ENCODE measurements at regions not wholly inside any gene's neighbourhood (a gene's known extent, or its start where the extent isn't known, plus 50 kb on each side); places are given as distances from the start of the nearest gene placed in this dataset.

- no peak overlapping the region for H3K4me3 Mint-ChIP-seq
- ATAC-seq (ENCODE audit: low read depth) (no peak), DNase-seq (ENCODE audit: low spot score in 2 of 2) (no peak)
- H3K4me1 Mint-ChIP-seq, result no peaks in the 10 kb centered on the region
- H3K9me3 Mint-ChIP-seq, result peaks cover 8% of the 10 kb centered on the region
- no peaks in the 10 kb centered on the region for H3K27me3 Mint-ChIP-seq
- H3K27ac Mint-ChIP-seq, result no peak overlapping the region
- peaks cover 3% of the 10 kb centered on the region for H3K36me3 Mint-ChIP-seq
These were observed 69.3 kb upstream of the DAB2 start for GRCh38 chr5:39494107-39494510.

DNA sequence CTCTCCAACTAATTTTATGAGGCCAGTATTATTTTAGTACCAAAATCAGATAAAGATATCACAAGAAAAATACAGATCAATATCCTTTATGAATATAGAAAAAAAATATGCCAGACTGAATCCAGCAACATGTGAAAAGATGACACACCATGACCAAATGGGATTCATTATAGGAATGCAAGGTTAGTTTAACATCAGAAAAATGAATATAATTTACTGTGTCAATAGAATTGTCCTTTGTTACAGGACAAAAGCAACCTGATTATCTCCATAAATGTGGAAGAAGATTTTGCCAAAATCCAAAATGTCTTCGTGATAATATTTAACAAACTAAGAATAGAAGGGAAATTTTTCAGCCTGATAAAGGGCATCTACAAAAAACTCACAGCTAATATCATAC, 66.4 kb upstream of the DAB2 start:
- peaks cover 3% of the 10 kb centered on the region for H3K36me3 Mint-ChIP-seq
- H3K9me3 Mint-ChIP-seq, result peaks cover 8% of the 10 kb centered on the region
- DNase-seq (ENCODE audit: low spot score in 2 of 2), result no peak
- no peaks in the 10 kb centered on the region for H3K27me3 Mint-ChIP-seq
- no peak overlapping the region for H3K27ac Mint-ChIP-seq
- no peaks in the 10 kb centered on the region for H3K4me1 Mint-ChIP-seq
- ATAC-seq (ENCODE audit: low read depth), result no peak
- H3K4me3 Mint-ChIP-seq, result no peak overlapping the region

GRCh38 chr5:39489263-39489662, 64.5 kb upstream of the DAB2 start:
- H3K9me3 Mint-ChIP-seq, result peaks cover 8% of the 10 kb centered on the region
- no peaks in the 10 kb centered on the region for H3K4me1 Mint-ChIP-seq
- H3K4me3 Mint-ChIP-seq, result no peak overlapping the region
- ATAC-seq (ENCODE audit: low read depth), result no peak
- H3K27ac Mint-ChIP-seq, result no peak overlapping the region
- peaks cover 2% of the 10 kb centered on the region for H3K27me3 Mint-ChIP-seq
- no peak for DNase-seq (ENCODE audit: low spot score in 2 of 2)
- peaks cover 3% of the 10 kb centered on the region for H3K36me3 Mint-ChIP-seq

DNA sequence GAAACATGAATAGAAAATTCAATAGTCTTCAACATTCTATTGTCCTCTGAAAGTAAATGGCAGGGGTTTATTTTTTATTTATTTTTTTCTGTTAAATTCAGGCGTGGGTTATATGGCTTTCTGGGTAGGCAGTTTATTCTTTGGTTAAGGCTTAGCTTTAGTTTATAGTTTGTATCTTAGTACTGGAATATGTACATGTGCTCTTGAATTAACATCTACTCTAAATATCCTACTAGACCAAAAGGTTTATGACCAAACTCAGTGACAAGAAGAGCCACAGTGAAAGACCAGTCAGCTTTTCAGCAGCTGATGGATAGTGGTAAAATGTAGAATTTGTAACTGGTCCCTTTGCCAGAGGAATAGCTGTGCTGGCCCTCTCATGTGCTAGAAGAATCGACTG, 62.0 kb upstream of the DAB2 start:
- H3K9me3 Mint-ChIP-seq, result peaks cover 5% of the 10 kb centered on the region
- no peaks in the 10 kb centered on the region for H3K4me1 Mint-ChIP-seq
- no peak overlapping the region for H3K4me3 Mint-ChIP-seq
- DNase-seq (ENCODE audit: low spot score in 2 of 2) (no peak), ATAC-seq (ENCODE audit: low read depth) (no peak)
- no peak overlapping the region for H3K27ac Mint-ChIP-seq
- peaks cover 3% of the 10 kb centered on the region for H3K36me3 Mint-ChIP-seq
- peaks cover 2% of the 10 kb centered on the region for H3K27me3 Mint-ChIP-seq

- Mint-ChIP-seq H3K27ac (no peak overlapping the region), H3K4me3 (no peak overlapping the region), H3K9me3 (peaks cover 5% of the 10 kb centered on the region), H3K27me3 (peaks cover 2% of the 10 kb centered on the region), H3K4me1 (no peaks in the 10 kb centered on the region), H3K36me3 (peaks cover 3% of the 10 kb centered on the region)
- DNase-seq (ENCODE audit: low spot score in 2 of 2) (no peak), ATAC-seq (ENCODE audit: low read depth) (no peak)
These were observed 61.6 kb upstream of the DAB2 start for GRCh38 chr5:39486361-39486760.

DNA sequence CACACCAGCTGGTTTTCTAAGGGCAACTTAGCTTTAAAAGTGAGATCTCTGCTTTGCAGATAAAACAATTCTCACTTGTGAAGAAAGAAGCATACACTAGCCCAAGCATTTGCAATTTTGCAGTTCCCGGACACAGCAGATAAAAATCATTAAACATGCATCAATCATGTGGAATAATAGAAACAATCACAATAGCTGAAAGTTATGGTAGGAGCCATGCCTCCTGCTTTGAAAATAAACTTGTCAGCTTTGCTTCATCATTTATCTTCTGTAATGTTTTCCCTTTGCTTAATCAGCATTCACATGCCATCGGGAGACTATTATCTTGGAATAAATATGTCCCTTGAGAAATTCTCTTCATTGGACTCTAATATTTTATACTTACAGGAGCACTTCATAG, 60.3 kb upstream of the DAB2 start:
- H3K36me3 Mint-ChIP-seq, result peaks cover 3% of the 10 kb centered on the region
- no peak overlapping the region for H3K4me3 Mint-ChIP-seq
- ATAC-seq (ENCODE audit: low read depth), result no peak
- no peak overlapping the region for H3K27ac Mint-ChIP-seq
- H3K4me1 Mint-ChIP-seq, result no peaks in the 10 kb centered on the region
- H3K27me3 Mint-ChIP-seq, result peaks cover 2% of the 10 kb centered on the region
- no peak for DNase-seq (ENCODE audit: low spot score in 2 of 2)
- peaks cover 5% of the 10 kb centered on the region for H3K9me3 Mint-ChIP-seq

GRCh38 chr5:39484673-39485072, 59.9 kb upstream of the DAB2 start:
- ATAC-seq (ENCODE audit: low read depth) (no peak), DNase-seq (ENCODE audit: low spot score in 2 of 2) (no peak)
- Mint-ChIP-seq H3K9me3 (peaks cover 3% of the 10 kb centered on the region), H3K27ac (no peak overlapping the region), H3K4me1 (no peaks in the 10 kb centered on the region), H3K36me3 (peaks cover under 1% of the 10 kb centered on the region), H3K27me3 (peaks cover 2% of the 10 kb centered on the region), H3K4me3 (no peak overlapping the region)

DNA sequence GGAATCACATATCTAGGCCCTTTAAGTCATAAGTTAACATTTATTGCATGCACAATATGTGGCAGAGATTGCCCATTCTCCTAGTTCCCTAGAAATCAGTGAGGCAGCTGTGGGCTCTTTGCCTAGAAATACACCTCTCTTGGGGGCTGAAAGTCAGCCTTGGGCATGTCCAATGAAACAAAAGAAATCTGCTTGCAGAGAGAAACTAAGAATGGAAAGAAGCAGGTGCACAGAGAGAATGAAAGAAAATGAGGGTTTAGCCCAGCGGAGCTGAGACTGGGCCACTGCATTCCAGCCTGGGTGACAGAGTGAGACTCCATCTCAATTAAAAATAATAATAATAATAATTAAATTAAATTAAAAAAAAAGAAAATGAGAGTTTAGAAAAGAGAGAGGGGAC, 57.3 kb upstream of the DAB2 start:
- Mint-ChIP-seq H3K4me3 (no peak overlapping the region), H3K27me3 (peaks cover 2% of the 10 kb centered on the region), H3K9me3 (no peaks in the 10 kb centered on the region), H3K27ac (no peak overlapping the region), H3K36me3 (no peaks in the 10 kb centered on the region), H3K4me1 (no peaks in the 10 kb centered on the region)
- no peak for DNase-seq (ENCODE audit: low spot score in 2 of 2)
- no peak for ATAC-seq (ENCODE audit: low read depth)

DNA sequence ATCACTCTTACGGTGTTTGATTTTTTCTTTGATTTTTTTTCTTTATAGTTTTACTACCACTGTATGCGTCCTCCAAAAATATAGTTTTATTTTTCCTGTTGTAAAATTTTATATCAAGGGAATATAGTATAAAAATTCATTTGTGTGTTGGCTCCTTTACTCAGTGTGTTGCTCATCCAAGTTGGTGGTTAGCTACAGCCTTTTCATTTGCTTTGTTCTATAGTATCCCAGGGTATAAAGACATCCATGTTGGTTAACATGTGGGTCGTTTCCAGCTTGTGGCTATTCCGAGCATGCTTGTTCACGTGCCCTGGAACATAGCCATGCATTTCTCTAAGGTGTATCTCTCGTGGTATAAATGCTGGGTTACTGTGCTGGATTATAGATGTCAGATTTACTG, 54.8 kb upstream of the DAB2 start:
- H3K36me3 Mint-ChIP-seq, result peaks cover 1% of the 10 kb centered on the region
- H3K27ac Mint-ChIP-seq, result no peak overlapping the region
- H3K4me1 Mint-ChIP-seq, result no peaks in the 10 kb centered on the region

DNA sequence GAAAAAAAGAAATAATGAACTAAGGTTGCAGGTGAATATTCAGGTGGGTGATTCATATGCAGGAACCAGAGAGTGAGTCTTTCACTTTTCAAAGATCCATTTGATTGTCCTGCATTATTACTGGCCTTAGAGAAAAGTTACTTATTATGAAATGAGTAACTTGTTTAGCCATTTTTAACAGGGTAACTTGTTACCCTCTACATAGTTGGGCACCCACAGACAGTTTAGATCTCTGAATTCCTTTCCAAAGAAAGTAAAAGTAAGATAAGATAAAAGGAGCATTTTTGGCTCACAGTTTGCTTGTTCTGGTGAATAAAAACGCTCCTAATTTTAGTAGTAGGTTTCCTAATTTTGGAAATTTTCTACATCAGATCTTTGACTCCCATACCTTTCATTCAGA, 54.1 kb upstream of the DAB2 start:
- Mint-ChIP-seq H3K27ac (no peak overlapping the region), H3K27me3 (peaks cover 3% of the 10 kb centered on the region), H3K9me3 (no peaks in the 10 kb centered on the region), H3K36me3 (peaks cover 1% of the 10 kb centered on the region), H3K4me3 (no peak overlapping the region), H3K4me1 (no peaks in the 10 kb centered on the region)
- ATAC-seq (ENCODE audit: low read depth), result no peak
- DNase-seq (ENCODE audit: low spot score in 2 of 2), result no peak

More for the DNA sequence above, 54.8 kb upstream of the DAB2 start:
- Mint-ChIP-seq H3K4me3 (no peak overlapping the region), H3K27me3 (peaks cover 2% of the 10 kb centered on the region), H3K9me3 (no peaks in the 10 kb centered on the region)
- no peak for DNase-seq (ENCODE audit: low spot score in 2 of 2)
- ATAC-seq (ENCODE audit: low read depth), result no peak

DNA sequence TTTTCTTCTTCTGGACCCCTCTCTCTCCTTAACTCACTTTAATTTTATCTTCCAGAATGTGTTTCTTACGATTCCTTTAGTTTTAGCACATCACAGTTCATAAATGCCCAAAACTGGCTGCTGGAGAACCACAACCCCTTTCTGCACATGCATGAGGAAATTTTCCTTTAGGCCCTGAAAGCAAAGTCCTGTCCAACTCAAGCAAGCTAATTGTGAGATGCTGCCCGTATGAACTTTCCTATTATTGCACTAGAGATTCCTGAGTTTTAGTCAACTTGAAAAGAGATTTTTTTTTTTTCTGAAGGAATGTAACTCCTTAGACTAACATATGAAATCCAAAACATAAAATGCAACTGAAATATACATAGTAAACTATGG, 52.1 kb upstream of the DAB2 start:
- no peak for DNase-seq (ENCODE audit: low spot score in 2 of 2)
- H3K4me1 Mint-ChIP-seq, result no peaks in the 10 kb centered on the region
- no peak overlapping the region for H3K27ac Mint-ChIP-seq
- no peaks in the 10 kb centered on the region for H3K9me3 Mint-ChIP-seq
- H3K36me3 Mint-ChIP-seq, result peaks cover 1% of the 10 kb centered on the region
- H3K4me3 Mint-ChIP-seq, result no peak overlapping the region
- H3K27me3 Mint-ChIP-seq, result peaks cover 3% of the 10 kb centered on the region
- ATAC-seq (ENCODE audit: low read depth), result no peak

- DNase-seq (ENCODE audit: low spot score in 2 of 2) (no peak), ATAC-seq (ENCODE audit: low read depth) (no peak)
- no peaks in the 10 kb centered on the region for H3K4me1 Mint-ChIP-seq
- H3K27me3 Mint-ChIP-seq, result peaks cover 3% of the 10 kb centered on the region
- H3K36me3 Mint-ChIP-seq, result peaks cover 1% of the 10 kb centered on the region
- H3K27ac Mint-ChIP-seq, result no peak overlapping the region
- H3K9me3 Mint-ChIP-seq, result no peaks in the 10 kb centered on the region
- H3K4me3 Mint-ChIP-seq, result no peak overlapping the region
These were observed 51.4 kb upstream of the DAB2 start for GRCh38 chr5:39475881-39476842.

- DNase-seq (ENCODE audit: low spot score in 2 of 2) (no peak), ATAC-seq (ENCODE audit: low read depth) (no peak)
- Mint-ChIP-seq H3K4me3 (no peak overlapping the region), H3K36me3 (peaks cover 1% of the 10 kb centered on the region), H3K9me3 (no peaks in the 10 kb centered on the region), H3K27ac (no peak overlapping the region), H3K4me1 (no peaks in the 10 kb centered on the region), H3K27me3 (peaks cover 3% of the 10 kb centered on the region)
These were observed 50.4 kb upstream of the DAB2 start for GRCh38 chr5:39475159-39475571.

All from memory B cell (primary cell).